Upper lobe of right lung (tissue), 1 donor: ENCODE measurements at regions not wholly inside any gene's neighbourhood (a gene's known extent, or its start where the extent isn't known, plus 50 kb on each side); places are given as distances from the start of the nearest gene placed in this dataset.

ENCODE experiments used
- ATAC-seq: fragments of 200-7000 bp; cut with Tn5 transposase; one replicate; pipeline ENCODE4 v1.9.1; 2020; ENCODE audit warnings: mild to moderate bottlenecking, moderate library complexity
- DNase-seq: peaks from one replicate; pipeline ENCODE4 v3.0.0-alpha.2; 2020
- H3K27ac ChIP-seq: fragments of 200-600 bp; one replicate; pipeline ENCODE4 v1.8.0; 2022
- H3K27me3 ChIP-seq: fragments of 200-600 bp; one replicate; pipeline ENCODE4 v1.8.0; 2022; ENCODE audit warnings: mild to moderate bottlenecking
- H3K36me3 ChIP-seq: fragments of 200-600 bp; one replicate; pipeline ENCODE4 v1.8.0; 2022
- H3K4me1 ChIP-seq: fragments of 200-600 bp; one replicate; pipeline ENCODE4 v1.8.0; 2022
- H3K4me3 ChIP-seq: fragments of 200-600 bp; one replicate; pipeline ENCODE4 v1.8.0; 2022; ENCODE audit warnings: mild to moderate bottlenecking
- H3K9me3 ChIP-seq: fragments of 200-600 bp; one replicate; pipeline ENCODE4 v1.8.0; 2022
- intact Hi-C: fragments of 100-400 bp; cut with DNase I; formaldehyde crosslinking; loops from one replicate; pipeline ENCODE4 v1.11.0; 2022
- TF ChIP-seq, protein P1 (sequence below): fragments of 200-600 bp; IDR thresholded peaks from one replicate; pipeline ENCODE4 v1.8.0; 2022; ENCODE audit warnings: antibody characterized with exemption
- donor health status: DM: no; HTN: yes; CAD: no; lungs with severe emphysema.

- DNase-seq (no peak), ATAC-seq (no peak)
- Histone ChIP-seq H3K36me3 (no peaks in the 10 kb centered on the region), H3K4me3 (no peak overlapping the region), H3K9me3 (no peaks in the 10 kb centered on the region), H3K27ac (no peak overlapping the region), H3K27me3 (peaks cover 8% of the 10 kb centered on the region), H3K4me1 (no peaks in the 10 kb centered on the region)
- TF ChIP-seq, protein P1, sequence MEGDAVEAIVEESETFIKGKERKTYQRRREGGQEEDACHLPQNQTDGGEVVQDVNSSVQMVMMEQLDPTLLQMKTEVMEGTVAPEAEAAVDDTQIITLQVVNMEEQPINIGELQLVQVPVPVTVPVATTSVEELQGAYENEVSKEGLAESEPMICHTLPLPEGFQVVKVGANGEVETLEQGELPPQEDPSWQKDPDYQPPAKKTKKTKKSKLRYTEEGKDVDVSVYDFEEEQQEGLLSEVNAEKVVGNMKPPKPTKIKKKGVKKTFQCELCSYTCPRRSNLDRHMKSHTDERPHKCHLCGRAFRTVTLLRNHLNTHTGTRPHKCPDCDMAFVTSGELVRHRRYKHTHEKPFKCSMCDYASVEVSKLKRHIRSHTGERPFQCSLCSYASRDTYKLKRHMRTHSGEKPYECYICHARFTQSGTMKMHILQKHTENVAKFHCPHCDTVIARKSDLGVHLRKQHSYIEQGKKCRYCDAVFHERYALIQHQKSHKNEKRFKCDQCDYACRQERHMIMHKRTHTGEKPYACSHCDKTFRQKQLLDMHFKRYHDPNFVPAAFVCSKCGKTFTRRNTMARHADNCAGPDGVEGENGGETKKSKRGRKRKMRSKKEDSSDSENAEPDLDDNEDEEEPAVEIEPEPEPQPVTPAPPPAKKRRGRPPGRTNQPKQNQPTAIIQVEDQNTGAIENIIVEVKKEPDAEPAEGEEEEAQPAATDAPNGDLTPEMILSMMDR, result no peak
- intact Hi-C loops, result loop anchor here (10.0 kb wide), 1 partner anchor 1097 kb away; no protein-coding TSS in a partner anchor
Measured at GRCh38 chr15:61661791-61662190, 398.5 kb downstream of the VPS13C start.

DNA sequence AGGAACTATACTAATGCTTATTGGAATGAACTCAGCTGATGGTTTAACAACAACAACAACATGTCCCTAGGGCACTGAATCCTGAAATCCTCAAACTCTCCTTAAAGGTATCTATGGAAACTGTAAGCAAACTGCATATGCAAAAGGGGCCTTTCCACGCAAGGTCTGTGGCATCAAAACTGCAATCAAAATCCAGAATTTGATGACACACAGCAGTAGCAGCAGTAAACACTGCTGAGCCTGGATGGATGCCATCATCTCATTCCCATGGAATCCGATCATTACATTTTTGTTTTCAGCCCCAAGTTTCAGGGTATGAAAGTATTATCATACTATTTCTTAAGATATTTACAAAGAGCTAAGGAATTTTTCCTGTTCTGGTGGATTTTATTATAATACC lies 399.7 kb downstream of the VPS13C start:
- intact Hi-C loops, result loop anchor here (10.0 kb wide), 1 partner anchor 1096 kb away; no protein-coding TSS in a partner anchor
- Histone ChIP-seq H3K36me3 (no peaks in the 10 kb centered on the region), H3K27me3 (no peaks in the 10 kb centered on the region), H3K4me3 (no peak overlapping the region), H3K9me3 (no peaks in the 10 kb centered on the region), H3K27ac (no peak overlapping the region), H3K4me1 (no peaks in the 10 kb centered on the region)
- ATAC-seq, result no peak
- TF ChIP-seq, protein P1, result no peak
- DNase-seq, result no peak

DNA sequence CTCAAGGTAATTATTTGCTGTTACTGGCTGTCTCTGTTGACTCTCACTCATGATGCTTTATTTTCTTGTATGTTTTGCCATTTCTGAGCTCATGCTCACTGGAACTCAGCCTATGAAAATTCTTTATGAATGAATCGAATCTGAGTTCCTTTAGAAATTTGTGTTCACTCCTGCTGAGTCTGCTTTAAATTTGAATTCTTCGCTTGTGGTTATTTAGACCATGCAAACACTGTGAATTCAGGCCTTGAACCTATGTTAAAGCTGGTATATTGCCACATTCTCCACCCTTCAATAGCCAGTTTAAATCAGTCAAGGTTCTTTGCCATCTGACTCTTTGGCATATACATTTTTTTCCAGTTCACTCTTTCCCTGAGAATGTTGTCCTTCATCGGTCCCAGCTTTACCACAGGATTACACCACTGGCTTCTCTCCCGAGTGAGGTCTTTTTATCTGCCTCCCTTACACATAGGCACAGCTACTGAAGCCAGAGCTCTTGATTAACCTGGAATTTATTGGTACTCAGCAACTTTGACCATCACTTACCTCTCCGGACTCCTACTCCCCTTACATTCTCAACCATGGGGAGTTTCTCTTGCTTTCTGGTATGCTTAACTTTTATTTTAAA lies 400.6 kb downstream of the VPS13C start:
- intact Hi-C loops, result loop anchor here (10.0 kb wide), 1 partner anchor 1095 kb away; no protein-coding TSS in a partner anchor
- no peaks in the 10 kb centered on the region for H3K4me1 ChIP-seq
- H3K27ac ChIP-seq, result no peak overlapping the region
- no peak for DNase-seq
- H3K27me3 ChIP-seq, result no peaks in the 10 kb centered on the region
- TF ChIP-seq, protein P1, result no peak
- ATAC-seq, result no peak
- no peak overlapping the region for H3K4me3 ChIP-seq
- H3K36me3 ChIP-seq, result no peaks in the 10 kb centered on the region
- no peaks in the 10 kb centered on the region for H3K9me3 ChIP-seq

- H3K36me3 ChIP-seq, result no peaks in the 10 kb centered on the region
- no peaks in the 10 kb centered on the region for H3K27me3 ChIP-seq
- H3K4me1 ChIP-seq, result no peaks in the 10 kb centered on the region
- TF ChIP-seq, protein P1, result no peak
- DNase-seq (no peak), ATAC-seq (no peak)
- intact Hi-C loops, result no loop called here
- no peak overlapping the region for H3K27ac ChIP-seq
- H3K9me3 ChIP-seq, result no peaks in the 10 kb centered on the region
- H3K4me3 ChIP-seq, result no peak overlapping the region
Measured at GRCh38 chr15:61657461-61657860, 402.8 kb downstream of the VPS13C start.

- Histone ChIP-seq H3K4me3 (no peak overlapping the region), H3K36me3 (no peaks in the 10 kb centered on the region), H3K27ac (no peak overlapping the region), H3K9me3 (no peaks in the 10 kb centered on the region), H3K4me1 (no peaks in the 10 kb centered on the region), H3K27me3 (no peaks in the 10 kb centered on the region)
- TF ChIP-seq, protein P1, result no peak
- ATAC-seq, result no peak
- DNase-seq, result no peak
- intact Hi-C loops, result no loop called here
Measured at GRCh38 chr15:61656391-61656790, 403.9 kb downstream of the VPS13C start.

DNA sequence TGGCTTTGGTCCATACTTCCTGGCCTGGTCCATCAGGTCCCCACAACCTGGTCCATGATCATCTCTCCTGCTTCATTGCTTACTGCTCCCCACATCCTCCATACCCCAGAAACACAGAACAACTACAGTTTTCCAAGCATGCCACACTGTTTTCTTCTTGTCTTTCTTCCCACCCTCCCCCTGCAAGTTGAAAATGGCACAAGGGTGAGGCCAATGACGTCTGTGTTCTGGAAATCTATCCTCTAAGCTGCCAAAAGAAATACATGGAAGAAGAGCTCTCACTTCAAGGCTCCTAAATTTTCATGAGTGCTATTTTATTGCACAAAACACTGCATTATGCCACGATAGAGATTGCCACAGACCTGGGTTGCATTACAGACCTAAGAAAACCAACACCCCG lies 404.4 kb downstream of the VPS13C start:
- Histone ChIP-seq H3K4me1 (no peaks in the 10 kb centered on the region), H3K27ac (no peak overlapping the region), H3K36me3 (no peaks in the 10 kb centered on the region), H3K27me3 (no peaks in the 10 kb centered on the region), H3K4me3 (no peak overlapping the region), H3K9me3 (no peaks in the 10 kb centered on the region)
- TF ChIP-seq, protein P1, result no peak
- intact Hi-C loops, result no loop called here
- DNase-seq (no peak), ATAC-seq (no peak)
